ENCODE measurements at regions not wholly inside any gene's neighbourhood (a gene's known extent, or its start where the extent isn't known, plus 50 kb on each side); places are given as distances from the start of the nearest gene placed in this dataset.

GRCh38 chr11:129573161-129573560, 197.5 kb downstream of the BARX2 start:
- Histone ChIP-seq H3K27ac (ENCODE audit: low read length) (no peak overlapping the region), H3K4me1 (ENCODE audit: control insufficient read depth, insufficient read depth, low read length) (no peaks in the 10 kb centered on the region), H3K27me3 (ENCODE audit: control insufficient read depth, insufficient read depth, low read length) (no peaks in the 10 kb centered on the region), H3K9me3 (ENCODE audit: control insufficient read depth, insufficient read depth, low read depth, low read length) (no peaks in the 10 kb centered on the region; the same call in 1 of the 2 replicates), H3K4me3 (ENCODE audit: low read depth in 2 of 2, low read length in 2 of 2) (no peak overlapping the region), H3K36me3 (ENCODE audit: control insufficient read depth, insufficient read depth, low read length) (no peaks in the 10 kb centered on the region)
- CTCF ChIA-PET = no interaction called here
- POLR2A ChIA-PET = no interaction called here
- no TSS peak for BruUV-seq (replicated peaks)
- in situ Hi-C loops (cut with HindIII; ENCODE audit: low pct_unique_long_range_greater_than_20kb, low sequenced_read_pairs) = no loop called here
- TF ChIP-seq, protein P1, sequence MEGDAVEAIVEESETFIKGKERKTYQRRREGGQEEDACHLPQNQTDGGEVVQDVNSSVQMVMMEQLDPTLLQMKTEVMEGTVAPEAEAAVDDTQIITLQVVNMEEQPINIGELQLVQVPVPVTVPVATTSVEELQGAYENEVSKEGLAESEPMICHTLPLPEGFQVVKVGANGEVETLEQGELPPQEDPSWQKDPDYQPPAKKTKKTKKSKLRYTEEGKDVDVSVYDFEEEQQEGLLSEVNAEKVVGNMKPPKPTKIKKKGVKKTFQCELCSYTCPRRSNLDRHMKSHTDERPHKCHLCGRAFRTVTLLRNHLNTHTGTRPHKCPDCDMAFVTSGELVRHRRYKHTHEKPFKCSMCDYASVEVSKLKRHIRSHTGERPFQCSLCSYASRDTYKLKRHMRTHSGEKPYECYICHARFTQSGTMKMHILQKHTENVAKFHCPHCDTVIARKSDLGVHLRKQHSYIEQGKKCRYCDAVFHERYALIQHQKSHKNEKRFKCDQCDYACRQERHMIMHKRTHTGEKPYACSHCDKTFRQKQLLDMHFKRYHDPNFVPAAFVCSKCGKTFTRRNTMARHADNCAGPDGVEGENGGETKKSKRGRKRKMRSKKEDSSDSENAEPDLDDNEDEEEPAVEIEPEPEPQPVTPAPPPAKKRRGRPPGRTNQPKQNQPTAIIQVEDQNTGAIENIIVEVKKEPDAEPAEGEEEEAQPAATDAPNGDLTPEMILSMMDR (IDR thresholded peaks at IDR 0.05) = no peak
- TF ChIP-seq SIN3A (IDR thresholded peaks at IDR 0.05; ENCODE audit: borderline replicate concordance, insufficient read depth, low read depth, low read length) (no peak), POLR2AphosphoS5 (IDR thresholded peaks at IDR 0.05; ENCODE audit: low read depth, low read length) (no peak), TCF7L2 (IDR thresholded peaks at IDR 0.05; ENCODE audit: low read depth, low read length) (no peak)
- TF ChIP-seq, protein P2, sequence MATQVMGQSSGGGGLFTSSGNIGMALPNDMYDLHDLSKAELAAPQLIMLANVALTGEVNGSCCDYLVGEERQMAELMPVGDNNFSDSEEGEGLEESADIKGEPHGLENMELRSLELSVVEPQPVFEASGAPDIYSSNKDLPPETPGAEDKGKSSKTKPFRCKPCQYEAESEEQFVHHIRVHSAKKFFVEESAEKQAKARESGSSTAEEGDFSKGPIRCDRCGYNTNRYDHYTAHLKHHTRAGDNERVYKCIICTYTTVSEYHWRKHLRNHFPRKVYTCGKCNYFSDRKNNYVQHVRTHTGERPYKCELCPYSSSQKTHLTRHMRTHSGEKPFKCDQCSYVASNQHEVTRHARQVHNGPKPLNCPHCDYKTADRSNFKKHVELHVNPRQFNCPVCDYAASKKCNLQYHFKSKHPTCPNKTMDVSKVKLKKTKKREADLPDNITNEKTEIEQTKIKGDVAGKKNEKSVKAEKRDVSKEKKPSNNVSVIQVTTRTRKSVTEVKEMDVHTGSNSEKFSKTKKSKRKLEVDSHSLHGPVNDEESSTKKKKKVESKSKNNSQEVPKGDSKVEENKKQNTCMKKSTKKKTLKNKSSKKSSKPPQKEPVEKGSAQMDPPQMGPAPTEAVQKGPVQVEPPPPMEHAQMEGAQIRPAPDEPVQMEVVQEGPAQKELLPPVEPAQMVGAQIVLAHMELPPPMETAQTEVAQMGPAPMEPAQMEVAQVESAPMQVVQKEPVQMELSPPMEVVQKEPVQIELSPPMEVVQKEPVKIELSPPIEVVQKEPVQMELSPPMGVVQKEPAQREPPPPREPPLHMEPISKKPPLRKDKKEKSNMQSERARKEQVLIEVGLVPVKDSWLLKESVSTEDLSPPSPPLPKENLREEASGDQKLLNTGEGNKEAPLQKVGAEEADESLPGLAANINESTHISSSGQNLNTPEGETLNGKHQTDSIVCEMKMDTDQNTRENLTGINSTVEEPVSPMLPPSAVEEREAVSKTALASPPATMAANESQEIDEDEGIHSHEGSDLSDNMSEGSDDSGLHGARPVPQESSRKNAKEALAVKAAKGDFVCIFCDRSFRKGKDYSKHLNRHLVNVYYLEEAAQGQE (IDR thresholded peaks at IDR 0.05; ENCODE audit: insufficient read depth in 1 of 2, low read depth in 2 of 2, low read length in 1 of 2) = no peak
- intact Hi-C loops (cut with micrococcal nuclease; ENCODE audit: unreplicated experiment) = no loop called here
- DNase-seq (ENCODE audit: low read depth, low spot score) (no peak), ATAC-seq (no peak)

DNA sequence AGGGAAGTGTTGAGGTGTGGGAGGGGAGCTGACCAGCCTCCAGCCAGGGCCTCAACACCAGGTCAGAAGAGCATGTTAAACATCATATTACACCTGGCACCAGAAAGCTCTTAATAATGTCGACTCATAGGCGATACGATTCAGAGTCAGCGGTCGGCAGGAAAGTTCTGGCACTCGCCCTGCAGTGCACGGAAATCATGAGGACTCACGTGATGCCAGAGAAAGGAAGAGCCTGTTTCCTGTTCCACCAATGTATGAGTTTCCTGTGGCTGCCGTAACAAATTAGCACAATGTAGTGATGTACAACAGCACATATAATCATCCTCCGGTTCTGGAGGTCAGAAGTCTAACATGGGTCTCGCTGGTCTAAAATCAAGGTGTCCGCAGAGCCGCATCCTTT, 198.8 kb downstream of the BARX2 start:
- intact Hi-C loops (cut with micrococcal nuclease; ENCODE audit: unreplicated experiment) (no loop called here), in situ Hi-C loops (cut with HindIII; ENCODE audit: low pct_unique_long_range_greater_than_20kb, low sequenced_read_pairs) (no loop called here)
- Histone ChIP-seq H3K27me3 (ENCODE audit: control insufficient read depth, insufficient read depth, low read length) (no peaks in the 10 kb centered on the region), H3K27ac (ENCODE audit: low read length) (no peak overlapping the region), H3K4me3 (ENCODE audit: low read depth in 2 of 2, low read length in 2 of 2) (no peak overlapping the region), H3K36me3 (ENCODE audit: control insufficient read depth, insufficient read depth, low read length) (no peaks in the 10 kb centered on the region), H3K4me1 (ENCODE audit: control insufficient read depth, insufficient read depth, low read length) (no peaks in the 10 kb centered on the region), H3K9me3 (ENCODE audit: control insufficient read depth, insufficient read depth, low read depth, low read length) (no peaks in the 10 kb centered on the region)
- BruUV-seq (replicated peaks) = no TSS peak
- no peak for DNase-seq (ENCODE audit: low read depth, low spot score)
- ChIA-PET CTCF (no interaction called here), POLR2A (no interaction called here)
- TF ChIP-seq, protein P1 (IDR thresholded peaks at IDR 0.05) = no peak
- TF ChIP-seq SIN3A (IDR thresholded peaks at IDR 0.05; ENCODE audit: borderline replicate concordance, insufficient read depth, low read depth, low read length) (no peak), TCF7L2 (IDR thresholded peaks at IDR 0.05; ENCODE audit: low read depth, low read length) (no peak)
- TF ChIP-seq, protein P2 (IDR thresholded peaks at IDR 0.05; ENCODE audit: insufficient read depth in 1 of 2, low read depth in 2 of 2, low read length in 1 of 2) = no peak
- ATAC-seq = no peak
